HG03039 (cell line): ENCODE measurements at regions not wholly inside any gene's neighbourhood (a gene's known extent, or its start where the extent isn't known, plus 50 kb on each side); places are given as distances from the start of the nearest gene placed in this dataset.
"Not testable (repeated sequence)": the region's sequence is repeated elsewhere in the genome, so short reads cannot be mapped to it uniquely, and the experiment has no call there.

Experiments used
- ATAC-seq: cut with Tn5 transposase; IDR thresholded peaks from one replicate; pipeline ENCODE4 v1.9.1; 2021; ENCODE audit warnings: mild to moderate bottlenecking, moderate library complexity; ENCODE audit not compliant: unreplicated experiment

DNA sequence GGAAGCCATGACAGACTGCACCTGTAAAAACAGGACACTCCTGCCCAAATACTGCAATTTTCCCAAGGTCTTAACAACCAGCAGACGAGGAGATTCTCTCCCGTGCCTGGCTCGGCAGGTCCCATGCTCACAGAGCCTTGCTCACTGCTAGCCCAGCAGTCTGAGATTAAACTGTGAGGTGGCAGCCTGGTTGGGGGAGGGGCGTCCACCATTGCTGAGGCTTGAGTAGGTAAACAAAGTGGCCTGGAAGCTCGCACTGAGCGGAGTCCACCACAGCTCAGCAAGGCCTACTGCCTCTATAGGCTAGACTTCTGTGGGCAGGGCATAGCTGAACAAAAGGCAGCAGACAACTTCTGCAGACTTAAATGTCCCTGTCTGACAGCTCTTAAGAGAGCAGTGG lies 80.3 kb downstream of the ANXA5 start:
- ATAC-seq: not testable (repeated sequence)

GRCh38 chr4:121614101-121614500 lies 82.7 kb downstream of the ANXA5 start:
- ATAC-seq: no peak

DNA sequence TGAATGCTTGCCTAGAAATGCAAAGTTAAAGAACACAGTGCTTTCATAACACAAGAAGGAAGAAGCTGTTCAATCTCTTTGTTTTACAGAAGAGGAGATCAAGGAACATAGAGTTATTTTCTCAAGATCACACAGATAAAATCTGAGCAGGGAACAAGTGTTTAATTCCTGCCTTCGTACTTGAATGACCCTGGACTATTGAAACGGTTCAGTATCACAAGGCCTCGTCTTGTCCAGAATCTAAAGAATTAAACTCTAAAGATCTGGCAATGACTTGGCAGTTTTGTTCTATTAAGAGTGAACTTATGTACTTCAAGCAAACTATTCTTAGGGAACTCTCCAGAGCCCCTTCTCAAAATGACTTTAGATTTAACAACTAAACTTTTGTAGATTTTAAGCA lies 97.7 kb downstream of the ANXA5 start:
- ATAC-seq: no peak

DNA sequence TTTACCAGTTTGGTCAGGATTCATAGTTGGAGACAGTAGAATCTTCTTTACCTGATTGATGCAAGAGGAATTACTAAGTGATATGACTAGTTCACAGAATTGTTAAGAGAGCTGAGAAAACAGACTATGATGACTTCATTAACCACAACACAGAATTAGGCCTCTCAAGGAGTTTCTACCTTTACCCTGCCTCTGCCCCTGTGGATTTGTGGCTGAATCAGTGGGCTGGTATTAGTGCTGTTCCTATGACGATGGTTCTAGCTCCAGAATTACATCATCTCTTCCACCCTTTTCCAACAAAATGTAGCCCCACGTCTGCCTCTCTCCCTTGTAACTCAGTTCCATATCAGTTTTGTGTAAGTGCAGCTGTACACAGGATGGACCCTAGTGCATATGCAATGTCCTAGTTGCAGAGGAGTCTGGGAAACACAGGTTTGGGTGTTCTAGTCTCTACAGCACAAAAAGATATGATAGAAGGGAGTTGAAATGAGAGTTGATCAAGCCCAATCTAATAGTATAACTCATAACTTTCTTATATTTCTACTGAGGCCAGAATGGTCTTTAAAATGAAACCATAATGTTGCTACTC lies 99.3 kb downstream of the ANXA5 start:
- ATAC-seq: peak; percentile 68

GRCh38 chr4:121594796-121595526 lies 101.8 kb downstream of the ANXA5 start:
- no peak for ATAC-seq

DNA sequence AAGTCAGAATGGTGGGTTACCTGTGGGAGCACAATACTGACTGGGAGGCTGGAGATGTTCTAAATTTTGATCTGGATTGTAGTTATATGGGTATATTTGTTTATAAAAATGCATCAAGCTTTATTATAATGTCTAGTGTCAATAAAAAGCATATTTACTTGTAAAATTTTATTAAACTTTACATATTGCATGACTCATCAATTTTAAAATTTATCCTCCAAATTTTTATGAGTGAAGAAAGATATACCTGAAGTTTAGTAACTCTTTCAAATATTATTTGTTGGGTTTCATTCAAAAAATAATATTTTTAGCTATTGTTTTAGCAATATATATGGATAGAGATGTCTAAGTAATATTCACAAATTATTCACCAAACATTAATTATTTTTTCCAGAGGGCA lies 103.0 kb downstream of the ANXA5 start:
- no peak for ATAC-seq

DNA sequence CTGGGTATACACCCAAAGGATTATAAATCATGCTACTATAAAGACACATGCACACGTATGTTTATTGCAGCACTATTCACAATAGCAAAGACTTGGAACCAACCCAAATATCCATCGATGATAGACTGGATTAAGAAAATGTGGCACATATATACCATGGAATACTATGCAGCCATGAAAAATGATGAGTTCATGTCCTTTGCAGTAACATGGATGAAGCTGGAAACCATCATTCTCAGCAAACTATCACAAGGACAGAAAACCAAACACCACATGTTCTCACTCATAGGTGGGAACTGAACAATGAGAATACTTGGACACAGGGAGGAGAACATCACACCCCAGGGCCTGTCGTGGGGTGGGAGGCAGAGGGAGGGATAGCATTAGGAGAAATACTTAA lies 104.5 kb downstream of the ANXA5 start:
- not testable (repeated sequence) for ATAC-seq

GRCh38 chr4:121584836-121585235 lies 111.9 kb downstream of the ANXA5 start:
- ATAC-seq: no peak

DNA sequence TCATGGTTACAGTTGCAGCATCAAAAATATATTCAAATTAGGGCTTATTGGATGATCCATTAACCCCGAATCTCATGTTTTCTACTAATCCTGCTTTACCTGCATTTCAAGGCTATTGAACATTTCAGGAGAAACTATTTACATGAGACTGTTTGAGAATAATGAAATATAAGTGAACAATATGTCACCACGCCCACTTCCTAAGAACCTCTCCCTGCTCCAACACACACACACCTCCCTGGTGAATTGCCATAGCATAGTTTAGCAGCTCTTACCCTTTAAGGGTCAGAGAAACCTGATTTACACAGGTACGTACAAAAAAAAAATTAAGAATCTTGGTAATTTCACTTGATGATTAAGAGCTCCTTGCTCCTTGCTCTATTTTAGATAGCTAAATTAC lies 113.4 kb downstream of the ANXA5 start:
- no peak for ATAC-seq

DNA sequence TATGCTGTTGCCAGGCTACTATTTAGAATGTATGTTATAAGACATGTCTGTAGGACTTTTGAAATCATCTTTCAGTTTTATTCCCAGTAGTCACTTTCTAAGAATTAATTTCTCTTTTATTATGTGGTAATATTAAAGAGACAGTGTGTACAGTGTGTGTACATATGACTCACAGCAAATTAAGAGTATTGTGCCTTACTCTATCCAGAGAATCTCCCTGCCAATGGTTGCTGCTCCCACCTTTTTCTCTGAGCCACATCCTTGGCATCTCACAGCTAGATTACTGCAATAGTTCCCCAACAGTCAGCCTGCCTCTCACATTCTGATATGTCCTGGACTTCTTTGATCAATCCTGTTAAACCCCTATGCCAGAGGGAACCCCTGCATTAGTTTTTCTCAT lies 114.5 kb downstream of the ANXA5 start:
- ATAC-seq: no peak

GRCh38 chr4:121575392-121575791 lies 121.4 kb downstream of the ANXA5 start:
- not testable (repeated sequence) for ATAC-seq

- ATAC-seq: no peak
These were observed 122.2 kb downstream of the ANXA5 start for GRCh38 chr4:121574618-121575017.

DNA sequence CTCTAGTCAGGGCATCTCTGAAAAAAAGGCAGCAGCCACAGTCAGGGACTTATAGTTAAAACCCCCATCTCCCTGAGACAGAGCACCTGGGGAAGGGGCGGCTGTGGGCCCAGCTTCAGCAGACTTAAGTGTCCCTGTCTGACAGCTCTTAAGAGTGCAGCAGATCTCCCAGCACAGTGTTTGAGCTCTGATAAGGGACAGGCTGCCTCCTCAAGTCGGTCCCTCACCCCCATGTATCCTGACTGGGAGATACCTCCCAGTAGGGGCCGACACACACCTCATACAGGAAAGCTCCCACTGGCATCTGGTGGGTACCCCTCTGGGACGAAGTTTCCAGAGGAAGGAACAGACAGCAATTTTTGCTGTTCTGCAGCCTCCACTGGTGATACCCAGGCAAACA lies 129.0 kb downstream of the ANXA5 start:
- no peak for ATAC-seq

DNA sequence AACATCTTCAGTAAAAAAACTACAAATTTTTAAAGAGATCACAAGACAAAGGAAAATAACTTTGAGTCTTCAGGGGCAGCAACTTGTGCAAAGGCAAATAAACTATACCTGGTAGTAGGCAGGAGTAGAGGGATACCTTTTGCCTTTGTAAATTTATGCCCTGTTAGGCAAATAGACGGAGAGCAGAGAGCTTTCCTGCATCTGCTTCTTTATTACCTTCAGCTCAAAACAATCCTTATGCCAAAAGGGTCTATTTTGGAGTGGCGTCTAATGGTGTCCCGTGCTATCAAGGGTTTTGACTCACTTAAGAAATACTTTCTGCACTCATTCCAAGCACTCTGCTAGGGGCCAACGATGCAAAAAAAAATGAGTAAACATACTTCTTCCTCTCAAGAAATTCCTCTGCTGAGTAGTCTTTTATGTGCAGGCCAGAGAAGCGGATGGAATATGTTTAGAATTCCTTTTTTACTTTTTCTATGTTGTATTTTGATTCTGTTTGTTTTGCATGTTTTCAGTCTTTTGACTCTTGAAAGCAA lies 131.9 kb downstream of the ANXA5 start:
- ATAC-seq: no peak

DNA sequence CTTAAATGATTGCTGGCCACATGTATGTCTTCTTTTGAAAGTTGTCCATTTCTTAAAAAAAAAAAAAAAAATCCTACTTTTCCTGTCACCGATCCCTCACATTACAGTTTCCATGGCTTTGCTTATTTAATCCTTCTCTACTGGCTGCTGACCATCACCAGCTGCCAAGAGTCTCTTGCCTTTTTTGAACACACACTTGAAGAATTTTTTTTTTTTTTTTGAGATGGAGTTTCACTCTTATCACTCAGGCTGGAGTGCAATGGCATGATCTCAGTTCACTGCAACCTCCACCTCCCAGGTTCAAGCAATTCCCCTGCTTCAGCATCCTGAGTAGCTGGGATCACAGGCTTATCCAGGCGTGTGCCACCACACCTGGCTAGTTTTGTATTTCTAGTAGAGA lies 134.0 kb downstream of the ANXA5 start:
- no peak for ATAC-seq

- ATAC-seq: no peak
These were observed 141.3 kb downstream of the ANXA5 start for GRCh38 chr4:121555315-121556107.

GRCh38 chr4:121554382-121554781 lies 142.4 kb downstream of the ANXA5 start:
- no peak for ATAC-seq

DNA sequence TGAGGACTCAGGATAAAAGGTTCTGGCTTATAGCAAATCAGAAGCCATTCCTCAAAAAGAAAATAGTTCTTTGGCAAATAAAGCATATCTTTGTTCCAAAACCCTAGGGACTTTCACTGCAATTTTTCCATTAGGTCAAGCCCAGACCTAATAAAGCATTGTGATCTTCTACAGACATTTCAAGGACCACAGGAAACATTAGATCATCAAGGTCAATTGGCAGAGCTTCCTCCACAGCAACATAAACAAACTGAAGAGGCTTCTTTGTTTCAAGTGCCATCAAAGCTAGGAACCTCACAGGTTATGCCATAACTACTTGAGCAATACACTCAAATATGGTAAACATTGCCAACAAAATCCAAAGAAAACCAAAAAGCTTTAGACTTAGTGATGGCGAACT lies 144.9 kb downstream of the ANXA5 start:
- ATAC-seq: no peak

- ATAC-seq: no peak
These were observed 145.5 kb downstream of the ANXA5 start for GRCh38 chr4:121551271-121551670.

GRCh38 chr4:121541696-121542095 lies 155.1 kb downstream of the ANXA5 start:
- ATAC-seq: no peak

DNA sequence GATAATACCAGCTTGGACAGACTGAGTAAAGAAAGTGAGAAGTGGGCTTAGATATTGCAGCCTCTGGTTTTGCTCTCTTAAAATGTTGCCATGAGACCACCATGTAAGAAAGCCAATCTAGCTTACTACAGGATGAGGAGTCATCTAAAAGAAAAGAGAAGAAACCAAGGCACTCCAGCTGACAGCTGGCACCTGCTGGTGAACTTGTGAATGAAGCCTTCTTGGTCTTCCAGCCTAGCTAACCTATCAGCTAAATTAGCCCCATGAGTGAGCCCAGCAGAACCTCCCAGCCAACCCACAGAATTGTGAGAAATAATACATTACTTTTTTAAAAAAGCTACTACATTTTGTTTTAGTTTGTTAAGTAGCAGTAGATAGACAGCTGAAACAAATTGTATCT lies 154.5 kb upstream of the QRFPR start:
- no peak for ATAC-seq

- ATAC-seq: no peak
These were observed 153.4 kb upstream of the QRFPR start for GRCh38 chr4:121534187-121534586.
